ENCODE measurements at regions not wholly inside any gene's neighbourhood (a gene's known extent, or its start where the extent isn't known, plus 50 kb on each side); places are given as distances from the start of the nearest gene placed in this dataset.

- intact Hi-C loops (cut with DNase I), result no loop called here
- no peak for DNase-seq
- Histone ChIP-seq H3K27me3 (no peaks in the 10 kb centered on the region), H3K36me3 (no peaks in the 10 kb centered on the region), H3K4me1 (no peaks in the 10 kb centered on the region), H3K27ac (no peak overlapping the region), H3K4me3 (no peak overlapping the region), H3K9me3 (no peaks in the 10 kb centered on the region)
- TF ChIP-seq, protein P1, sequence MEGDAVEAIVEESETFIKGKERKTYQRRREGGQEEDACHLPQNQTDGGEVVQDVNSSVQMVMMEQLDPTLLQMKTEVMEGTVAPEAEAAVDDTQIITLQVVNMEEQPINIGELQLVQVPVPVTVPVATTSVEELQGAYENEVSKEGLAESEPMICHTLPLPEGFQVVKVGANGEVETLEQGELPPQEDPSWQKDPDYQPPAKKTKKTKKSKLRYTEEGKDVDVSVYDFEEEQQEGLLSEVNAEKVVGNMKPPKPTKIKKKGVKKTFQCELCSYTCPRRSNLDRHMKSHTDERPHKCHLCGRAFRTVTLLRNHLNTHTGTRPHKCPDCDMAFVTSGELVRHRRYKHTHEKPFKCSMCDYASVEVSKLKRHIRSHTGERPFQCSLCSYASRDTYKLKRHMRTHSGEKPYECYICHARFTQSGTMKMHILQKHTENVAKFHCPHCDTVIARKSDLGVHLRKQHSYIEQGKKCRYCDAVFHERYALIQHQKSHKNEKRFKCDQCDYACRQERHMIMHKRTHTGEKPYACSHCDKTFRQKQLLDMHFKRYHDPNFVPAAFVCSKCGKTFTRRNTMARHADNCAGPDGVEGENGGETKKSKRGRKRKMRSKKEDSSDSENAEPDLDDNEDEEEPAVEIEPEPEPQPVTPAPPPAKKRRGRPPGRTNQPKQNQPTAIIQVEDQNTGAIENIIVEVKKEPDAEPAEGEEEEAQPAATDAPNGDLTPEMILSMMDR (IDR thresholded peaks at IDR 0.05), result no peak
- no peak for TF ChIP-seq POLR2A (IDR thresholded peaks at IDR 0.05)
- WGBS (ENCODE audit: insufficient coverage, low coverage, low lambda C conversion rate, missing lambda C conversion rate), result 34% methylated on average over 3 of the region's 3 CpGs
- peak in 1 of 4 donors; percentile 42 for ATAC-seq
Measured at GRCh38 chr1:81325397-81325796, 475.3 kb upstream of the ADGRL2 start.

DNA sequence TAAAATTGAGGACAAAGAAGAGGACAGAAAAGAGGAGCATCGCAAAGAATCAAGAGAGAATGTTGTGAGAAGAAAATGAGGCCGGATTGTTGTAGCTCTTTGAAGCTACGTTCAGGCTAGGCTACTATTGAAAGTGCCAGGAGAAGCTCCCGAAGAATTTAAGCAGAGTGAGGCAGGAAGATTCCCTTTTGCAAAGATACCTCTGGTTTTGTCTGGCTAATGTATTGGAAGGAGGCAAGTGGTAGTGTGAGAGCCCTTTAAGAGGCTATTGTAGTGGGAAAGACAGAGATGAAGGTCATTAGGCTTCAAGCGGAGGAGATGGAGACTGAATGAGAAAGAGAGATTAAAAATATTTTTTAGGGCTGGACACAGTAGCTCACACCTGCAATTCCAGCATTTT lies 476.9 kb upstream of the ADGRL2 start:
- ATAC-seq, result no peak
- Histone ChIP-seq H3K4me1 (no peaks in the 10 kb centered on the region), H3K4me3 (no peak overlapping the region), H3K27me3 (no peaks in the 10 kb centered on the region), H3K36me3 (no peaks in the 10 kb centered on the region), H3K9me3 (no peaks in the 10 kb centered on the region), H3K27ac (no peak overlapping the region)
- TF ChIP-seq, protein P1 (IDR thresholded peaks at IDR 0.05), result no peak
- no peak for TF ChIP-seq POLR2A (IDR thresholded peaks at IDR 0.05)
- intact Hi-C loops (cut with DNase I), result no loop called here
- no peak for DNase-seq
- 60% methylated on average over 3 of the region's 5 CpGs for WGBS (ENCODE audit: insufficient coverage, low coverage, low lambda C conversion rate, missing lambda C conversion rate)

DNA sequence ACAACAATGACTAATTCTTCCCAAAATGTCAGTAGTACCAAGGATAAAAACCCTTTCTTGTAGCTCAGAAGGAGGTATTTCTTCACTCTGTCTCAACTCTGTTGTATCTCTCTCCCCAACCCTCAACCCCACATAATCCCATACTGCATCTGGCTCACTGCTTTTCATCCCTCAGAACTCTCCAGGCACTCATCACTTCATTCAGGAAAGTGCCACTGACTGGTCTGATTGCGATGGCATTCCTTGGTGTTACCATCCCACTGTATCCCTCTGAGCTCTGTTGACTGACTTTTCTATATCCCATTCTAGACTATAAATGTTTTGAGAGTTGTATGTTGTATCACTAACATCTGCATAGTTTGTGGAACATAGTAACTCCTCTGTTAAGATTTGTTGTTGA lies 483.5 kb upstream of the ADGRL2 start:
- Histone ChIP-seq H3K27me3 (no peaks in the 10 kb centered on the region), H3K36me3 (no peaks in the 10 kb centered on the region), H3K4me1 (no peaks in the 10 kb centered on the region), H3K27ac (no peak overlapping the region), H3K9me3 (no peaks in the 10 kb centered on the region), H3K4me3 (no peak overlapping the region)
- intact Hi-C loops (cut with DNase I), result no loop called here
- DNase-seq (no peak), ATAC-seq (no peak)
- WGBS (ENCODE audit: insufficient coverage, low coverage, low lambda C conversion rate, missing lambda C conversion rate), result 70% methylated on average over 1 of the region's 1 CpG
- no peak for TF ChIP-seq POLR2A (IDR thresholded peaks at IDR 0.05)
- TF ChIP-seq, protein P1 (IDR thresholded peaks at IDR 0.05), result no peak

DNA sequence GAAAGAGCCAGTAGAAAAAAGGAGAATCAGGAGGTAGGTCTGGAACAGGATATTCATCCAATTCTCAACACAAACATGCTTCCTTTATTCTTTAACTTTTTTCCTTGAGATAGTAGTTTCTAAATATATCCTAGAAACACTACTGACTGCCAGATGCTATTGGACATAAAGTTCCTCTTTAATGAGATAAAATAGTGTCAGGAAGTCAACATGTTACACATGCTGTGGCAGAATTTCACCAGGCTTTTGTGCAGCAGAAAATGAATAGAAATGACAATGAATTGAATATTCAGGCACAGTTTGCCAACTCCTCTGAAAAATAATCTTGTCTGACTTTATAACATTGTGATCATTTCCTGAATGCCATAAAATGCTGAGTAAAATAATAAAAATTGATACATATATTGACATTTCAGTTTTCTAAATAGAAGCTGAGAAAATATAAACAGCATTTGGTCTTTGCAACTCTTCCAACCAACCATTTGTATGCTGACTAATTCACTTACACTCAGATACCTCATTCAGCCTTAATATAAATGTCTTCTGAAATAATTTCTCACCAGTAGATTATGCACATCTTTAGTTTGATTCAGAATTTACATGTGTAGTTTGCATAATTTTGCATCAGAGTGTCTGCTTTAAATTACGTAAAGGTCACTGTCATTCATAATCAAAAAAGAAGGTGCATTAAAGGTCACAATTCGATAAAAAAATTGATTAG lies 486.1 kb upstream of the ADGRL2 start:
- TF ChIP-seq, protein P1 (IDR thresholded peaks at IDR 0.05), result no peak
- TF ChIP-seq POLR2A (IDR thresholded peaks at IDR 0.05), result no peak
- intact Hi-C loops (cut with DNase I), result no loop called here
- peak; percentile 47 to 77 (median 57) for ATAC-seq

More for the DNA sequence above, 486.1 kb upstream of the ADGRL2 start:
- Histone ChIP-seq H3K27me3 (no peaks in the 10 kb centered on the region), H3K4me1 (no peaks in the 10 kb centered on the region), H3K27ac (no peak overlapping the region), H3K36me3 (no peaks in the 10 kb centered on the region), H3K4me3 (no peak overlapping the region), H3K9me3 (no peaks in the 10 kb centered on the region)
- 57% methylated on average over 2 of the region's 2 CpGs for WGBS (ENCODE audit: insufficient coverage, low coverage, low lambda C conversion rate, missing lambda C conversion rate)
- no peak for DNase-seq

Measured in right lobe of liver (tissue), 6 donors.